ENCODE measurements at regions not wholly inside any gene's neighbourhood (a gene's known extent, or its start where the extent isn't known, plus 50 kb on each side); places are given as distances from the start of the nearest gene placed in this dataset.

DNA sequence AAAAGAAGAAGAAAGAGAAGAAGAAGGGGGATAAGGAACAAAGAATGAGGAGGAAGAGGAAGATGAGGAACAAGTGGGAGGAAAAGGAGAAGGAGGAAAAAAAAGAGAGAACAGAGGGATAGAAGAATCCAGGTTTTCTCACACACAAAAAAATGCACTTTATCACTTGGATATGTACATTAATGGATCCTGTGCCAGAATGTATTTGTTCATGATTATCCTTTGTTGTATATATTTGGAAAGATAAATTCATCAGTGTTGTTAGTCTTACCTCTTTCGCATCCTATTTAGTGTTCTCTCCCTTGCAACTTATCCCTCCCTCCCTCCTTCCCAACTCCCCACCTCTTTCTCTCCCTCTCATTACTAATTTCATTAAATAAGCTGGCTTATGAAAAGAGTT lies 298.8 kb downstream of the SLCO4C1 start:
- no peak for DNase-seq (ENCODE audit: low spot score)
- H3K4me1 ChIP-seq (ENCODE audit: control insufficient read depth in 4 of 4, insufficient read depth in 4 of 4, low read length in 3 of 4): no peaks in the 10 kb centered on the region
- no peak for TF ChIP-seq GABPA (IDR thresholded peaks at IDR 0.05 in 1 of 2, conservative IDR thresholded peaks at IDR 0.05 in 1 of 2)
- no peak for TF ChIP-seq EGR1 (IDR thresholded peaks at IDR 0.05; ENCODE audit: low read depth in 2 of 2)
- no peak for TF ChIP-seq HNF4G (IDR thresholded peaks at IDR 0.05)
- TF ChIP-seq YY1 (IDR thresholded peaks at IDR 0.05): no peak
- TF ChIP-seq RAD21 (IDR thresholded peaks at IDR 0.05): no peak
- TF ChIP-seq, protein P1, sequence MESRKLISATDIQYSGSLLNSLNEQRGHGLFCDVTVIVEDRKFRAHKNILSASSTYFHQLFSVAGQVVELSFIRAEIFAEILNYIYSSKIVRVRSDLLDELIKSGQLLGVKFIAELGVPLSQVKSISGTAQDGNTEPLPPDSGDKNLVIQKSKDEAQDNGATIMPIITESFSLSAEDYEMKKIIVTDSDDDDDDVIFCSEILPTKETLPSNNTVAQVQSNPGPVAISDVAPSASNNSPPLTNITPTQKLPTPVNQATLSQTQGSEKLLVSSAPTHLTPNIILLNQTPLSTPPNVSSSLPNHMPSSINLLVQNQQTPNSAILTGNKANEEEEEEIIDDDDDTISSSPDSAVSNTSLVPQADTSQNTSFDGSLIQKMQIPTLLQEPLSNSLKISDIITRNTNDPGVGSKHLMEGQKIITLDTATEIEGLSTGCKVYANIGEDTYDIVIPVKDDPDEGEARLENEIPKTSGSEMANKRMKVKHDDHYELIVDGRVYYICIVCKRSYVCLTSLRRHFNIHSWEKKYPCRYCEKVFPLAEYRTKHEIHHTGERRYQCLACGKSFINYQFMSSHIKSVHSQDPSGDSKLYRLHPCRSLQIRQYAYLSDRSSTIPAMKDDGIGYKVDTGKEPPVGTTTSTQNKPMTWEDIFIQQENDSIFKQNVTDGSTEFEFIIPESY (IDR thresholded peaks at IDR 0.05): no peak
- no peak for TF ChIP-seq SP1 (IDR thresholded peaks at IDR 0.05)
- no peak for TF ChIP-seq JUND (IDR thresholded peaks at IDR 0.05)
- no peak for TF ChIP-seq RXRA (IDR thresholded peaks at IDR 0.05)
- TF ChIP-seq HNF4A (conservative IDR thresholded peaks at IDR 0.05): no peak
- TF ChIP-seq, protein P2, sequence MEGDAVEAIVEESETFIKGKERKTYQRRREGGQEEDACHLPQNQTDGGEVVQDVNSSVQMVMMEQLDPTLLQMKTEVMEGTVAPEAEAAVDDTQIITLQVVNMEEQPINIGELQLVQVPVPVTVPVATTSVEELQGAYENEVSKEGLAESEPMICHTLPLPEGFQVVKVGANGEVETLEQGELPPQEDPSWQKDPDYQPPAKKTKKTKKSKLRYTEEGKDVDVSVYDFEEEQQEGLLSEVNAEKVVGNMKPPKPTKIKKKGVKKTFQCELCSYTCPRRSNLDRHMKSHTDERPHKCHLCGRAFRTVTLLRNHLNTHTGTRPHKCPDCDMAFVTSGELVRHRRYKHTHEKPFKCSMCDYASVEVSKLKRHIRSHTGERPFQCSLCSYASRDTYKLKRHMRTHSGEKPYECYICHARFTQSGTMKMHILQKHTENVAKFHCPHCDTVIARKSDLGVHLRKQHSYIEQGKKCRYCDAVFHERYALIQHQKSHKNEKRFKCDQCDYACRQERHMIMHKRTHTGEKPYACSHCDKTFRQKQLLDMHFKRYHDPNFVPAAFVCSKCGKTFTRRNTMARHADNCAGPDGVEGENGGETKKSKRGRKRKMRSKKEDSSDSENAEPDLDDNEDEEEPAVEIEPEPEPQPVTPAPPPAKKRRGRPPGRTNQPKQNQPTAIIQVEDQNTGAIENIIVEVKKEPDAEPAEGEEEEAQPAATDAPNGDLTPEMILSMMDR (IDR thresholded peaks at IDR 0.05; ENCODE audit: low read depth, low read length, missing input control): no peak
- no peak for TF ChIP-seq FOXA1 (IDR thresholded peaks at IDR 0.05)
- TF ChIP-seq, protein P3, sequence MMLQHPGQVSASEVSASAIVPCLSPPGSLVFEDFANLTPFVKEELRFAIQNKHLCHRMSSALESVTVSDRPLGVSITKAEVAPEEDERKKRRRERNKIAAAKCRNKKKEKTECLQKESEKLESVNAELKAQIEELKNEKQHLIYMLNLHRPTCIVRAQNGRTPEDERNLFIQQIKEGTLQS (IDR thresholded peaks at IDR 0.05): no peak
- no peak for TF ChIP-seq MAX (IDR thresholded peaks at IDR 0.05)
- no peak for TF ChIP-seq NR2F2 (IDR thresholded peaks at IDR 0.05)
- TF ChIP-seq FOXA2 (IDR thresholded peaks at IDR 0.05): no peak
- TF ChIP-seq REST (IDR thresholded peaks at IDR 0.05): no peak
- WGBS: 100% methylated on average over 1 of the region's 1 CpG
- H3K4me3 ChIP-seq (ENCODE audit: low read depth in 1 of 3, low read length in 3 of 3): no peak overlapping the region
- H3K27ac ChIP-seq (ENCODE audit: low read depth in 1 of 2, low read length in 2 of 2): no peak overlapping the region
- H3K27me3 ChIP-seq (ENCODE audit: control insufficient read depth in 4 of 4, insufficient read depth in 4 of 4, low read length in 3 of 4): no peaks in the 10 kb centered on the region
- H3K9ac ChIP-seq (ENCODE audit: low read depth in 1 of 2, low read length in 2 of 2): no peak overlapping the region
- no peaks in the 10 kb centered on the region for H3K36me3 ChIP-seq (ENCODE audit: control insufficient read depth in 4 of 4, insufficient read depth in 3 of 4, low read depth in 1 of 4, low read length in 3 of 4)
- no peaks in the 10 kb centered on the region for H3K9me3 ChIP-seq (ENCODE audit: control insufficient read depth in 4 of 4, low read length in 3 of 4)

- H3K36me3 ChIP-seq (ENCODE audit: control insufficient read depth in 4 of 4, insufficient read depth in 3 of 4, low read depth in 1 of 4, low read length in 3 of 4): no peaks in the 10 kb centered on the region
- H3K4me1 ChIP-seq (ENCODE audit: control insufficient read depth in 4 of 4, insufficient read depth in 4 of 4, low read length in 3 of 4): no peaks in the 10 kb centered on the region
- H3K4me3 ChIP-seq (ENCODE audit: low read depth in 1 of 3, low read length in 3 of 3): no peak overlapping the region
- DNase-seq (ENCODE audit: low spot score): no peak
- TF ChIP-seq JUND (IDR thresholded peaks at IDR 0.05): no peak
- TF ChIP-seq HNF4A (conservative IDR thresholded peaks at IDR 0.05): no peak
- TF ChIP-seq, protein P1 (IDR thresholded peaks at IDR 0.05): no peak
- no peaks in the 10 kb centered on the region for H3K9me3 ChIP-seq (ENCODE audit: control insufficient read depth in 4 of 4, low read length in 3 of 4)
- 57% methylated on average over 2 of the region's 2 CpGs for WGBS
- no peak overlapping the region for H3K9ac ChIP-seq (ENCODE audit: low read depth in 1 of 2, low read length in 2 of 2)
- no peaks in the 10 kb centered on the region for H3K27me3 ChIP-seq (ENCODE audit: control insufficient read depth in 4 of 4, insufficient read depth in 4 of 4, low read length in 3 of 4)
- no peak overlapping the region for H3K27ac ChIP-seq (ENCODE audit: low read depth in 1 of 2, low read length in 2 of 2)
Observed at GRCh38 chr5:101995585-101995984, 300.5 kb downstream of the SLCO4C1 start.

Data from liver (tissue), 8 donors.